NCI-H524 (cell line): ENCODE measurements at regions not wholly inside any gene's neighbourhood (a gene's known extent, or its start where the extent isn't known, plus 50 kb on each side); places are given as distances from the start of the nearest gene placed in this dataset.

Experiments used
- DNase-seq, 2 experiments: peaks; one replicate each; lab custom pipeline; 2025; lab: John Stamatoyannopoulos, UW

GRCh38 chr6:140597181-140597580 lies 1222.7 kb upstream of the CITED2 start:
- DNase-seq, result no peak

DNA sequence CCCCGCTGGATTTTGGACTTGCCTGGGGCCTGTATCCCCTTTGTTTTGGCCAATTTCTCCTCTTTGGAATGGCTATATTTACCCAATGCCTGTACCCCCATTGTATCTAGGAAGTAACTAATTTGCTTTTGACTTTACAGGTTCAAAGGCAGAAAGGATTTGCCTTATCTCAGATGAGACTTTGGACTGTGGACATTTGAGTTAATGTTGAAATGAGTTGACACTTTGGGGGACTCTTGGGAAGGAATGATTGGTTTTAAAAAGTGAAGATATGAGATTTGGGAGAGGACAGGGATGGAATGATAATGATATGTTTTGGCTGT lies 1220.3 kb upstream of the CITED2 start:
- no peak for DNase-seq

DNA sequence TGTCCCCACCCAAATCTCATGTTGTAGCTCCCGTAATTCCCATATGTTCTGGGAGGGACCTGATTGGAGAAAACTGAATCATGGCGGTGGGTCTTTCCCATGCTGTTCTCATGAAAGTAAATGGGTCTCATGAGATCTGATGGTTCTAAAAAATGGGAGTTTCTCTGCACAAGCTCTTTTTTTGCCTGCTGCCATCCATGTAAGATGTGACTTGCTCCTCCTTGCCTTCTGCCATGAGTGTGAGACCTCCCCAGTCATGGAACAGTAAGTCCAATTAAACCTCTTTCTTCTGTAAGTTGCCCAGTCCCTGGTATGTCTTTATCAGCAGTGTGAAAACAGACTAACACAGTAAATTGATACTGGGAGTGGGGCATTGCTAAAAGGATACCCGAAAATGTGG lies 1218.4 kb upstream of the CITED2 start:
- no peak for DNase-seq

GRCh38 chr6:140590641-140591040 lies 1216.2 kb upstream of the CITED2 start:
- DNase-seq, result no peak

DNA sequence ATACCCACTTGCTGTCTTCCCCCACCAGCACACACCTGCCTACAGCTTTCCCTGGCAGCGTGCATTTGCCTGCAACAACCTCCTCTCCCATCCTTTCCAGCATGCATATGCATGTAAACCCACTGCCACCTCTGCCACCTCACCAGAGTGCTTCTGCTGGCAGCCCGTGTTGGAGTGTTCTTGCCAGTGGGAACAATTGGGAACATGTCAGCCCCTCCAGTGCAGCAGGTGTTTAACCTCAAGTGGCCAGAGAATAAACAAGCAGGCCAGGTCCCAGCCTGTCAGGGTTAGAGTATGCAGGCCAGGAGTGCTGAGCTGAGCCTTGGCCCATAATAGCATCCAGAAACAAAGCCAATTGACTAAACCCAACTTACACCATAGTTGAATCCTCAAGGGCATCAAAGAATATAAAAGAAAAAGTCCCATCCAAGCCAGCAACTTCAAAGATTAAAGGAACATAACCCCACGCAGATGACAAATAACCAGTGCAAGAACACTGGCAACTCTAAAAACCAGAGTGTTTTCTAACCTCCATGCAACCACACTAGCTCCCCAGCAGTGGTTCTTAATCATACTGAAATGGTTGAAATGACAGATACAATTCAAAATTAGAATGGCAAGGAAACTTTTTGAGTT lies 1212.1 kb upstream of the CITED2 start:
- peak in 1 of 2 experiments; percentile 18 for DNase-seq

DNA sequence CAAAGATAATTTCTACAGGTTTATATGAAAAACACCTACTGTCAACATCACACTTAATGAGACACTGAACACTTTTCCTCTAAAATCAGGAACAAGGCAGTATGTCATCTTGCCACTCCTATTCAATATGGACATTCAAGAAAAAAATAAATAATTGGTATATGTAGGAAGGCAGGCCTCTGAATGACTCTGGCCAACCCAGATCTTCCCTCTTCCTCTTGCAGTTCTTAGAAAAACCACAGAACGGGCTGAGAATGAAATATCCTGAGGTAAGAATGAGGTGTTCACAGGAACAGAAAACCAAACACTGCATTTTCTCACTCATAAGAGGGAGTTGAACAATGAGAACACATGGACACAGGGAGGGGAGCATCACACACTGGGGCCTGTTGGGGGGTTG lies 1207.2 kb upstream of the CITED2 start:
- DNase-seq, result no peak

- DNase-seq, result no peak
These were observed 1205.5 kb upstream of the CITED2 start for GRCh38 chr6:140579918-140580317.

DNA sequence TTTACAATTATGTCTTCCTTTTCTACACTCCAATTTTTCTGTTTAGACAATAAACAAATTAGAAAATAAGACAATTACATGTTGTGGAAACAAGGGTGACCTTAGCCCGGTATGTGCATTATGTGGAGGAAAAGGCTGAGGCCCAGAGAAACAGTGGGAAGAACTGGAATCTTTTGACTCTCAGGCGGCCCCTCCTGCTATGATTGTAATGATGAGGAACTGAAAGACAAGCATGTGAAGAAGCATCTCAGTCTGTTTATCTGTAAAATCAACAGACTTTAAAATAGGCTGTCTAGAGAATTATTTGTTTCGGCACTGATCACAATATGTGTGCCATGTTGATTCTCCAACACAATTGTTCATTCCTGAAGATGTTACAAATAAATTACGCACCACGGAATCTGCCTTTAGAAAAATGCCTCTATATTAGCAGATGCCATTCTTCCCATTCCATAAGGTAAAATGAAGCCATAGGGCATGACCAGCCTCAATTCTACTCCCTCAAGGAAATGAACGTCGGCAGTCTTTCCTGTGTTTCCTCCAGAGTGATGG lies 1201.6 kb upstream of the CITED2 start:
- DNase-seq, result no peak

DNA sequence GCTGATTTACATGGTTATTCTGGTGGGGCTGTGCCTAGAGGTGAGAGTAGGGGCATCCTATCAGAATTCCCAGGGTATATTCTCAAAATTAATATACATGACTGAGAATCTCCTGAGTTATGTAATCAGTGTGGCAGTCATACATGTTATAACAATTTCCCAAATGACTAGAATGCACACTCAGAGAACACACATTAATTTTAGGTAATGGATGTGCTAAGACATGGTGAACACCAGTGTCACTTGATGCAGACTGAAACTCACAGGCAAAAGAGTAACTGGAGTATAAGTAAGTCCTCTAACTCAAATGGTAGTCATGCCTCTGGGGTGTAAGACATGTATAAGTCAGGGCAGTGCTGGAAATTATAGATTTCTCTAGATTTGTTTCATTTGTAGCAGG lies 1198.4 kb upstream of the CITED2 start:
- DNase-seq, result no peak

DNA sequence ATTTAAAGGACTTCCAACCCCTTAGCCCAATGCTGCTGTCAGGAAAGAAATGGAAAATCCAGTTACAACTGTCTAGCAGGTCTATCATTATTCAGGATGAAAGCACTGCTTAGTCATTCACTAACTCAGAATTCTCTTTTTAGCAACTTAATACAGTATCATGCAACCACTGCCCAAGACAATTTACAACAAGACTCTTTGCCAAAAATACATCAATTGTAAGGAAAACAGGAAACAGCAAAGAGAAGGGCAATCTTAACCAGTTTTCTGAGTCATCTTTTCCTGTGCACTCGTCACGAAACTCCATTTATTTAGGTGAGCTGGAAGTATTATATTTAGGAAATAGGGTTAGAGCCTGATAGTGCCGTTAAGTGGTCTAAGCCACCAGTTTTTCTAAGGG lies 1197.7 kb upstream of the CITED2 start:
- no peak for DNase-seq

DNA sequence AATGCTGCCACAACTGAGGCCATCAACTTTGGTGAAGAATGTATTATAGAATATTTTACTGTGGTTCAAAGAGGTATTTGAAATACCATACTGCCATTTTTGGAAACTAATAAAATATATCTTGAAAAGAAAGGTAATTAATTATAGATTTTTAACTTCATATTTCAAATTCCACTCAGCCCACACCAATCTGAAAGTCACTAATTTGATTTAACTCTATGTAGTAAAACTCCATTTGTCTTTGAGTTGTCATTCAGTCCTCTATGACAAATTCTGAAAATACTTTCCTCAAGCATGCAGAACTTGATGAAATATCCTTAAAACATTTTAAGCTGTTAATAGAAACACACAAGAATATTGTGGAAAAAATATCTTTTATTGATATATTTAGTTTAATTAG lies 1196.7 kb upstream of the CITED2 start:
- DNase-seq, result no peak

DNA sequence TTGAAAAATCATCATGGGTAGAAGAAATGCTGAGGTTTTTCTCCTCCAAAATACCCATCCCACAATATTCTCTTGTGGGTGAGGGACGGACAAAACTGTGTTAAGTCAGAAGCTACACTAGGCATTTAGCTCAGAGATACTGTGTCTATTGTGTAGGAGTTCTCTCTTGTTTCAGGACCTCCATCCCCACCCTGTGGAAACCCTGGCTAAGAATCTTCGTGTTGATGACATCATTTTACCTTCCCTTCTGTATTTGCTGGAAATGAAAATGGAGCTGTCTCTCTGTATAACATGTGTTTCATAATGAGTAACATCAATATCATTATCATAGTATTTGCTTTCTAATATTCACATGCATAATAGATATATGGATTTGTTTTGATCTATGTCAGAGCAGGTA lies 1193.0 kb upstream of the CITED2 start:
- no peak for DNase-seq

GRCh38 chr6:140566781-140567277 lies 1192.4 kb upstream of the CITED2 start:
- no peak for DNase-seq

DNA sequence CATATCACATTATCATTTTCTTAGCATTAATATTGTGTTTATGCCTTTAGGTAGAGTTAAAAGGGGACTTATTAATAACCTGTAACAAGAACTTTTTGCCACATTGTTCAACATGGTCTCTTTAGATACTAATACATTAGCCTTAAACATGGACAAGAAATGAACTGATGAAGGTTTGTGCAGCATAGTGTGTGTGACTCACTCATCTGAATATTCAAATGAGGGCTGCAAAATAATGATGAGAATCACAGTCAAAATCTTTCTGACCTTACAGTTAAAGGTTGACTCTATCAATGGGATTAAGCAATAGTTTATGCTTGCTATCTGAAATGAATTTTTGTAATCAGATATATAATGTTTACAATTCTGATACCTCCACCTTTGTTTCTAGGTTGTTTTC lies 1189.3 kb upstream of the CITED2 start:
- no peak for DNase-seq

- DNase-seq, result no peak
These were observed 1187.3 kb upstream of the CITED2 start for GRCh38 chr6:140561701-140562100.

GRCh38 chr6:140560671-140561070 lies 1186.2 kb upstream of the CITED2 start:
- no peak for DNase-seq

- no peak for DNase-seq
These were observed 1185.0 kb upstream of the CITED2 start for GRCh38 chr6:140559458-140559857.

- DNase-seq, result no peak
These were observed 1180.0 kb upstream of the CITED2 start for GRCh38 chr6:140554421-140554820.

DNA sequence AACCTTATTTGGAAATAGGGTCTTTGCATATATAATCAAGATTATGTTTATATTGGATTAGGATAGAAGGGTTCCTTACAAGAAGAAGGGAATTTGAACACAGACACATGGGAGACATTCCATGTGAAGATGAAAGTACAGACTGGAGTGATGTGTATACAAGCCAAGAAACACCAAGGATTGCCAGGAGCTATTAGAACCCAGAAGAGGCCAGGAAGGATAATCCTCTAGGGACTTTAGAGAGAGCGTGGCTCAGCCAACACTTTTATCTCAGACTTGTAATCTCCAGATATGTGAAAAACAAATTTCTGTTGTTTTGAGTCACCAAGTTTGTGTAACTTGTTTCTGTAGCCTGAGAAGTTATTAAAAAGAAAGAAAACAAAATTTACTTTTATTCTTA lies 1173.9 kb upstream of the CITED2 start:
- no peak for DNase-seq

DNA sequence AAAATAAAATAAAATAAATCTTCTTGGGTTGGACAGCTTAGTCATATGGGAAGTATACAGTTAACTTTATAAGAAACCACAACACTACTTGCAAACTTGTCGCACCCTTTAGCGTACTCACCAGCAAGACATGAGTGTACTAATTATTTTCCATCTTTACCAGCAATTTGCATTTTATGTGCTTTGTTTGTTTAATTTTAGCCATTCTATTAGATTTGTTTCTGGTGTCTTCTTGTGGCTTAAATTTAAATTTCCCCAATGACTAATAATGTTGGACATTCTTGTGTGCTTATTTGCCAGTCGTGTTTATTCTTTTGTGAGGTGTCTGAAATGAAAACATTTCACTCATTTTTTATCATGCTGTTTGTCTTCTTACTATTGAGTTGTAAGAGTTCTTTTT lies 1172.2 kb upstream of the CITED2 start:
- no peak for DNase-seq

- DNase-seq, result no peak
These were observed 1170.0 kb upstream of the CITED2 start for GRCh38 chr6:140544431-140544830.

- DNase-seq, result no peak
These were observed 1168.4 kb upstream of the CITED2 start for GRCh38 chr6:140542863-140543262.

DNA sequence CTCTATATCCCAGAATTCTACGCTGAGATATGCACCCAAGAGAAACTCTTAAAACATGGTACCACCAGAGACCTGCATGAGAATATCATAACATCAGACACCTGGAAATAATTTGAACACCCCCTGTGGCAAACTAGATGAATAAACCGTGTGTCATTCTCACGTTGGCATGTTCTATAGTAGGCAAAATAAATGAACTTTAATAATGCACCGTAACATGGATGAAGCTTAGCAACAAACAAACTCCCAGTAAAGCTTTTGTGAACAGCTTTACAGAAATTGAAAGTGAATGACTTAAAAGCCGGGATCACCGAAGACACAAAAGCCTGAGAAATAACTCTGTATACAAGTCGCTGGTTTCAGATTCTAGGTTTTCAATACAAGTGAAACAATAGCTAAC lies 1166.8 kb upstream of the CITED2 start:
- no peak for DNase-seq

DNA sequence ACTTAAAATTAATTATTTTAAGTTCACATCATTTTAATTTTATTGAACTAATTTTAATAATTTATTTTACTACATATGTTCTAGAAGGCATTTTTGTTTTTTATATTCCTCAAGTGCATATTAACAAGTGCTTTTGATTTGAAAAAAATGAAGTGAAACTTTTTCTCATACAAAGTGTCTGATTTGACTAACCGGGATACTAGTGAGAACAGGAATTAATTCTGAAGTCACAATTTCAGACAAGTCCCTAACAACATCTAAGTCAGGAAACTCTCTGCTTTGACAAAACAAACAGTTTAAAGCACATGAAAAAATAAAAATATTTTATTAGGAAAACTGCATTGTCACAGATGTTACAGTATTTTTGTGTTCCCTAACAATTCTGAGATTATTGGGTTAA lies 1166.3 kb upstream of the CITED2 start:
- no peak for DNase-seq
